NCI-H1436 (cell line): ENCODE measurements at regions not wholly inside any gene's neighbourhood (a gene's known extent, or its start where the extent isn't known, plus 50 kb on each side); places are given as distances from the start of the nearest gene placed in this dataset.

ENCODE experiments used
- DNase-seq: peaks from one replicate; lab custom pipeline; 2025; lab: John Stamatoyannopoulos, UW

- DNase-seq = no peak
These were observed 240.2 kb downstream of the ENGASE start for GRCh38 chr17:79314617-79315357.

GRCh38 chr17:79311373-79311772 lies 236.7 kb downstream of the ENGASE start:
- no peak for DNase-seq

GRCh38 chr17:79306424-79307318 lies 232.0 kb downstream of the ENGASE start:
- no peak for DNase-seq

GRCh38 chr17:79305768-79306423 lies 231.3 kb downstream of the ENGASE start:
- DNase-seq = no peak

GRCh38 chr17:79305376-79305767 lies 230.7 kb downstream of the ENGASE start:
- no peak for DNase-seq

GRCh38 chr17:79304884-79305283 lies 230.3 kb downstream of the ENGASE start:
- DNase-seq = no peak

GRCh38 chr17:79303641-79304205 lies 229.1 kb downstream of the ENGASE start:
- no peak for DNase-seq

GRCh38 chr17:79301469-79301868 lies 226.8 kb downstream of the ENGASE start:
- no peak for DNase-seq

- no peak for DNase-seq
These were observed 224.7 kb downstream of the ENGASE start for GRCh38 chr17:79299349-79299748.

- DNase-seq = no peak
These were observed 224.2 kb downstream of the ENGASE start for GRCh38 chr17:79298799-79299198.

GRCh38 chr17:79296243-79296642 lies 221.6 kb downstream of the ENGASE start:
- no peak for DNase-seq

GRCh38 chr17:79295307-79295706 lies 220.7 kb downstream of the ENGASE start:
- DNase-seq = no peak

- DNase-seq = no peak
These were observed 219.9 kb downstream of the ENGASE start for GRCh38 chr17:79294459-79295071.

- no peak for DNase-seq
These were observed 217.9 kb downstream of the ENGASE start for GRCh38 chr17:79292501-79292900.

- DNase-seq = no peak
These were observed 216.8 kb downstream of the ENGASE start for GRCh38 chr17:79291391-79291790.

GRCh38 chr17:79290726-79291125 lies 216.1 kb downstream of the ENGASE start:
- no peak for DNase-seq

GRCh38 chr17:79288950-79289349 lies 214.3 kb downstream of the ENGASE start:
- no peak for DNase-seq

GRCh38 chr17:79286440-79286839 lies 211.8 kb downstream of the ENGASE start:
- DNase-seq = no peak

- DNase-seq = no peak
These were observed 211.3 kb downstream of the ENGASE start for GRCh38 chr17:79285973-79286372.

GRCh38 chr17:79282294-79282693 lies 207.7 kb downstream of the ENGASE start:
- no peak for DNase-seq

GRCh38 chr17:79281803-79282202 lies 207.2 kb downstream of the ENGASE start:
- no peak for DNase-seq
